K562 (cell line): ENCODE measurements at regions not wholly inside any gene's neighbourhood (a gene's known extent, or its start where the extent isn't known, plus 50 kb on each side); places are given as distances from the start of the nearest gene placed in this dataset.

Experiments
- BHLHE40 ChIP-seq: IDR thresholded peaks from 2 replicates; pipeline ENCODE4 v1.6.1; 2011; ENCODE audit warnings: low read length, improper control_type of control experiment
- CHD7 ChIP-seq: fragments of 200-600 bp; sonication (generic); IDR thresholded peaks from one replicate; pipeline ENCODE4 v1.6.1; 2012; ENCODE audit warnings: mild to moderate bottlenecking, low read depth, low read length, inconsistent platforms
- DDX20 ChIP-seq: fragments of 450-650 bp; IDR thresholded peaks from 2 replicates; pipeline ENCODE4 v1.6.1; 2016; ENCODE audit warnings: missing genetic modification characterization, low read depth, mild to moderate bottlenecking, missing compliant biosample characterization, moderate library complexity
- FOXP4 ChIP-seq: sonication (generic); formaldehyde crosslinking; IDR thresholded peaks from 2 replicates; pipeline ENCODE4 v1.8.0; 2022; ENCODE audit warnings: mild to moderate bottlenecking, missing genetic modification reagents, borderline replicate concordance
- POLR2B ChIP-seq: fragments of 450-650 bp; IDR thresholded peaks from 2 replicates; pipeline ENCODE4 v1.6.1; 2018; ENCODE audit warnings: low read depth; ENCODE audit not compliant: partially characterized antibody
- POLR2H ChIP-seq: IDR thresholded peaks from 2 replicates; pipeline ENCODE4 v1.6.1; 2016; ENCODE audit warnings: missing genetic modification characterization, low read depth, mild to moderate bottlenecking, control low read depth, missing compliant biosample characterization, moderate library complexity
- SMARCC2 ChIP-seq: fragments of 450-650 bp; IDR thresholded peaks from 2 replicates; pipeline ENCODE4 v1.6.1; 2017; ENCODE audit warnings: antibody characterized with exemption, moderate library complexity, mild to moderate bottlenecking, low read depth
- SP2 ChIP-seq: IDR thresholded peaks from 2 replicates; pipeline ENCODE4 v1.6.1; 2011; ENCODE audit warnings: mild to moderate bottlenecking, low read depth, low read length, moderate library complexity; ENCODE audit not compliant: poor library complexity, severe bottlenecking; ENCODE audit errors: extremely low read depth
- SUPT5H ChIP-seq: fragments of 450-650 bp; IDR thresholded peaks from 2 replicates; pipeline ENCODE4 v1.6.1; 2016
- TARDBP ChIP-seq: fragments of 450-650 bp; IDR thresholded peaks from 2 replicates; pipeline ENCODE4 v1.6.1; 2016
- ZNF174 ChIP-seq: fragments of 250-450 bp; sonication (Bioruptor Pico); IDR thresholded peaks from 2 replicates; pipeline ENCODE4 v1.4.0; 2020; ENCODE audit warnings: mild to moderate bottlenecking
- ZNF324 ChIP-seq: fragments of 250-450 bp; sonication (Bioruptor Pico); IDR thresholded peaks from 2 replicates; pipeline ENCODE4 v1.4.0; 2020; ENCODE audit warnings: mild to moderate bottlenecking
- ZNF507 ChIP-seq: conservative IDR thresholded peaks from 2 replicates; pipeline ENCODE4 v1.6.1; 2017; ENCODE audit warnings: missing genetic modification characterization, missing compliant biosample characterization
- TF ChIP-seq, protein P1 (sequence below): fragments of 250-450 bp; sonication (Bioruptor Pico); IDR thresholded peaks from 2 replicates; pipeline ENCODE4 v1.8.0; 2022; ENCODE audit warnings: inconsistent platforms

GRCh38 chr18:78731398-78732032 is 248.1 kb upstream of the SALL3 start (continued):
- TF ChIP-seq CHD7 (no peak), POLR2B (no peak), SP2 (no peak), FOXP4 (CRISPR knock-in tag) (no peak), TARDBP (no peak), ZNF324 (no peak), ZNF174 (no peak), DDX20 (tag) (no peak), POLR2H (no peak), ZNF507 (no peak), SUPT5H (no peak), SMARCC2 (no peak), BHLHE40 (no peak)
- TF ChIP-seq, protein P1, sequence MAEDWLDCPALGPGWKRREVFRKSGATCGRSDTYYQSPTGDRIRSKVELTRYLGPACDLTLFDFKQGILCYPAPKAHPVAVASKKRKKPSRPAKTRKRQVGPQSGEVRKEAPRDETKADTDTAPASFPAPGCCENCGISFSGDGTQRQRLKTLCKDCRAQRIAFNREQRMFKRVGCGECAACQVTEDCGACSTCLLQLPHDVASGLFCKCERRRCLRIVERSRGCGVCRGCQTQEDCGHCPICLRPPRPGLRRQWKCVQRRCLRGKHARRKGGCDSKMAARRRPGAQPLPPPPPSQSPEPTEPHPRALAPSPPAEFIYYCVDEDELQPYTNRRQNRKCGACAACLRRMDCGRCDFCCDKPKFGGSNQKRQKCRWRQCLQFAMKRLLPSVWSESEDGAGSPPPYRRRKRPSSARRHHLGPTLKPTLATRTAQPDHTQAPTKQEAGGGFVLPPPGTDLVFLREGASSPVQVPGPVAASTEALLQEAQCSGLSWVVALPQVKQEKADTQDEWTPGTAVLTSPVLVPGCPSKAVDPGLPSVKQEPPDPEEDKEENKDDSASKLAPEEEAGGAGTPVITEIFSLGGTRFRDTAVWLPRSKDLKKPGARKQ (CRISPR knock-in tag), result no peak
